Coronary artery (tissue), 2 donors: ENCODE measurements at regions not wholly inside any gene's neighbourhood (a gene's known extent, or its start where the extent isn't known, plus 50 kb on each side); places are given as distances from the start of the nearest gene placed in this dataset.

Experiments used
- DNase-seq: peaks from one replicate; pipeline ENCODE4 v3.0.0-alpha.2; 2017; ENCODE audit warnings: low spot score
- H3K27ac ChIP-seq, 2 donors: fragments of 200-600 bp; sonication (generic); one replicate each; pipeline ENCODE4 v1.5.1; 2016 to 2019
- H3K4me3 ChIP-seq: fragments of 200-600 bp; sonication (generic); 2 replicates; pipeline ENCODE4 v1.5.1; 2016; ENCODE audit warnings: mild to moderate bottlenecking, moderate library complexity
- CTCF ChIP-seq: fragments of 200-600 bp; sonication (generic); IDR thresholded peaks from one replicate; pipeline ENCODE4 v1.5.1; 2019; ENCODE audit warnings: antibody characterized with exemption

- no peak for DNase-seq
- Histone ChIP-seq H3K4me3 (no peak overlapping the region), H3K27ac (no peak overlapping the region)
- TF ChIP-seq CTCF: no peak
Measured at GRCh38 chr4:126777649-126778048, 855.1 kb upstream of the INTU start.

- TF ChIP-seq CTCF: no peak
- H3K27ac ChIP-seq: no peak overlapping the region
- no peak for DNase-seq
- H3K4me3 ChIP-seq: no peak overlapping the region
Measured at GRCh38 chr4:126778348-126778747, 854.4 kb upstream of the INTU start.

GRCh38 chr4:126779001-126779400 is 853.8 kb upstream of the INTU start:
- no peak overlapping the region for H3K27ac ChIP-seq
- TF ChIP-seq CTCF: no peak
- H3K4me3 ChIP-seq: no peak overlapping the region
- DNase-seq: no peak

- TF ChIP-seq CTCF: no peak
Measured at GRCh38 chr4:126779436-126780166, 853.2 kb upstream of the INTU start.

GRCh38 chr4:126783191-126783590 is 849.6 kb upstream of the INTU start:
- H3K27ac ChIP-seq: no peak overlapping the region
- TF ChIP-seq CTCF: no peak
- no peak overlapping the region for H3K4me3 ChIP-seq
- no peak for DNase-seq

More at GRCh38 chr4:126779436-126780166, 853.2 kb upstream of the INTU start:
- no peak for DNase-seq
- peak overlapping the region in 1 of 2 donors; percentile 5 for H3K27ac ChIP-seq
- H3K4me3 ChIP-seq: no peak overlapping the region

GRCh38 chr4:126784966-126785580 is 847.7 kb upstream of the INTU start:
- no peak for TF ChIP-seq CTCF
- no peak for DNase-seq
- Histone ChIP-seq H3K4me3 (no peak overlapping the region), H3K27ac (no peak overlapping the region)

GRCh38 chr4:126790633-126791032 is 842.1 kb upstream of the INTU start:
- no peak for DNase-seq
- H3K4me3 ChIP-seq: no peak overlapping the region
- no peak overlapping the region for H3K27ac ChIP-seq
- no peak for TF ChIP-seq CTCF
